ENCODE measurements at regions not wholly inside any gene's neighbourhood (a gene's known extent, or its start where the extent isn't known, plus 50 kb on each side); places are given as distances from the start of the nearest gene placed in this dataset.
"Not testable (repeated sequence)": the region's sequence is repeated elsewhere in the genome, so short reads cannot be mapped to it uniquely, and the experiment has no call there.

- DNase-seq (ENCODE audit: low spot score) = no peak
These were observed 1166.7 kb downstream of the NCAM2 start for GRCh38 chr21:22164912-22165311.

- DNase-seq (ENCODE audit: low spot score) = no peak
These were observed 1176.5 kb downstream of the NCAM2 start for GRCh38 chr21:22174746-22175145.

GRCh38 chr21:22189278-22189677 lies 1191.1 kb downstream of the NCAM2 start:
- DNase-seq (ENCODE audit: low spot score) = no peak

DNA sequence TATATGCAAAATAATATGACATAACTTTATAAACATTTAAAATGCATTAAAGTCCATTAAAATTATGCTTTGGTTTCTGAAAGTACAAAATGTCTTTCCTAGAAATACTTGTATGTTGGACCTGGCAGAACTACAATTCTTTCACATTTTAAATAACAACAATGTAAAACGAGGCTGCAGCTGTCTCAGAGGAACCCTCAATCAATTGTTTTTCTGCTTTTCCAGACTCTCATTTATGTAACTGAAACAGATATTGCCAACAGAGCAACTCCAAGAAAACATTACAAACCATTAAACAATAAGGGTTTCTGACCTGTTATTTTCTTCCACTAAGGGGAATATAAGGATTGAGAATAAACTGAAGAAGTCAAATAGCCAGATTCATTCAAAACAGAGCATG lies 1193.4 kb downstream of the NCAM2 start:
- DNase-seq (ENCODE audit: low spot score) = no peak

GRCh38 chr21:22192766-22193165 lies 1194.6 kb downstream of the NCAM2 start:
- no peak for DNase-seq (ENCODE audit: low spot score)

DNA sequence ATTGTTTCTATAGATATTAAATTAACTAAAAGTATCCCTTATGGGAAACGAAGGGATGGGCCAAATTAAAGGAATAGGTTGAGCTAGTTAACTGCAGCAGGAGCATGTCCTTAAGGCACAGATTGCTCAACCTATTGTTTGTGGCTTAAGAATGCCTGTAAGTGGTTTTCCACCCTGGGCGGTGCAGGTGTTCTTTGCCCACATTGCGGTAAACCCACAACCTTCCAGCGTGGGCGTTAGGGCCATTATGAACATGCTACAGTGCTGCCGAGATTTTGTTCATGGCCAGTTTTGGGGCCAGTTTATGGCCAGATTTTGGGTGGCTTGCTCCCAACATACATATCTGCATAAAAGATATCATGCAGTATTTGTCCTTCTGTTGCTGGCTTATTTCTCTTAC lies 1196.8 kb downstream of the NCAM2 start:
- not testable (repeated sequence) for DNase-seq (ENCODE audit: low spot score)

DNA sequence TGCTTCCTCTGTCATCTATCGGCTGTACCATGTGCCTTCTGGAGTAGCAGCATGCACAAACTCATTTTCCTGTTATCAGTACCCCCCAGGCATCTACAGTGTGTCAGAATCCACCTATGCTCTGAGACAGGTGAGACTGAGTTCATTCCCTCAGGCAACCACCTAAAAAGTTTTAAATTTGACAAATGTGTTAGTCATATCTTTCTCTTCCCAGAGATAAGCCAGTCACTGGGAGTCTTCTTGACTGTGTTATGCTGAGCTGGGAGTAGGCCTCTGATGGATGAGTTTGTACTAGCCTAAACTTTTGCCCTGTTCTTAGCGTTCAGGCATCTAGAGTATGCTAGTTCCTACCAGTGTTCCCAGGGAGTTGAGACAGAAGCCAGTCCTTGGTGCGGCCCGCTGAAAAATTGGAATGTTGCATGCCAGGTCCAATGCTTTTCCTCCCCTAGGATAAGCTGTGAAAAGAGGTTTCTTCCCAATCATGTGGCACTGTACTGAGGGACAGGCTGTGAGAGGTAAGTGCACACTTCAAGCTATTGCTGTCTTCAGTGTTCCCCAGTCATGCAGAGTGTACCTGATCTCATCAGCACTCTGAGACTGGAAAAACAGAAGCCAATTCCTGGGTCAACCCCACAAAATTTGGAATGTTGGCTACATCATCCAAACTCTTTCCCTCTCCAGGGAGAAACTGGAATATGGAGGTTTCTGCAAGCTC lies 1202.3 kb downstream of the NCAM2 start:
- DNase-seq (ENCODE audit: low spot score) = no peak

GRCh38 chr21:22201126-22201525 lies 1202.9 kb downstream of the NCAM2 start:
- no peak for DNase-seq (ENCODE audit: low spot score)

GRCh38 chr21:22201669-22202068 lies 1203.5 kb downstream of the NCAM2 start:
- DNase-seq (ENCODE audit: low spot score) = no peak

GRCh38 chr21:22209304-22209700 lies 1211.1 kb downstream of the NCAM2 start:
- DNase-seq (ENCODE audit: low spot score) = no peak

DNA sequence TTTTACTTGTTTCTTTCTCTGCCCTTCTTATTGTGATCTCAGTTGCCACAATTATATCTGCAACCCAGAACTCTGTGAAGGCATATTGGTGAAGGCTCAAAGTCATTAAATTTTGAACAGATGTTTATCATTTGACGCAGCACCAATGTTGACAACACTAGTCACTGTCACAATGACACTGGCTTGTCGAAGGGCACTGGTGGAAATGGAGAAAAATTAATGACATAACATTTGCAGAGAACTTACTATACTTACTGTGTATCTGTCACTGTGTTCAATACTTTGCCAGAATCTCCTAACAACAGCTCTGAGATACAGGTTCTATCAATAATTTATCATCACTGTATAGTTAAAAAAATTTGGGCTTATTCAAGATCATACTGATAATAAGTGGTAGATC lies 1213.7 kb downstream of the NCAM2 start:
- DNase-seq (ENCODE audit: low spot score) = no peak

DNA sequence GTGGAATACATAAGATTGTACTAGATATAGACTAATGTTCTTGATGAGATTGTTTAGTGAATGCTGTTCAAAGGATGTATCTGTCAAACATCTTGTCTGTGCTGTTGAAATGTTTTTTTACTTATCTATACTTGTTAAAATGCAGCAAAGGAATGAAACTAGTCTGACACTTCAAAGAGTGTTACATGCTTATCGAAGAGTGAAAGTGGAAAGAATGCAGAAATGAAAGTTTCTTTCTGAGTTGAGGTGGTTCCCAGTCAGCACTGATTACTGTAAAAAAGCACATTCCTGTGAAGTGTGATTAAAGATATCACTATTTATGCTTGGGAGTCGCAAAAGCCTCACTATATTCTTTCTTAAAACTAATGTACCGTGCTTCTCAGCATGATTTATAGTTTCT lies 1225.2 kb downstream of the NCAM2 start:
- DNase-seq (ENCODE audit: low spot score) = no peak

GRCh38 chr21:22224261-22224660 lies 1226.1 kb downstream of the NCAM2 start:
- no peak for DNase-seq (ENCODE audit: low spot score)

DNA sequence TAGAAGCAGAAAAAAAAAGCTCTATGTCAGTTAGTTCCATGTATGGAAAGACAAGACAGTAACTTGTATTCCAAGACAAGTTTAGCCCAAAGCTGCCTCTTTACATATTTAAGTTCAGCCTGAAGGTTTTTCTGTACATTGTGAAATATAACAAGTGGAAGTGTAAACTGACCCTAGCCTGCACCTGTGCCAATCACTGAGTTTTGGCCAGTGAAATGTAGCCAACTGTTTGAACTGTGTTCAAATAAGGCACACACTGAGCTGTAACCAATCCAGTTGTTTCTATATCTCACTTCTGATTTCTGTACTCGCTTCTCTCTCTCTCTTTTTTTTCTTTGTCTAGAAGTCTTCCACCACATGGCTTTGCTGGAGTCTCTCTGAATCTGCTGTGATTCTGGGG lies 1227.1 kb downstream of the NCAM2 start:
- no peak for DNase-seq (ENCODE audit: low spot score)

DNA sequence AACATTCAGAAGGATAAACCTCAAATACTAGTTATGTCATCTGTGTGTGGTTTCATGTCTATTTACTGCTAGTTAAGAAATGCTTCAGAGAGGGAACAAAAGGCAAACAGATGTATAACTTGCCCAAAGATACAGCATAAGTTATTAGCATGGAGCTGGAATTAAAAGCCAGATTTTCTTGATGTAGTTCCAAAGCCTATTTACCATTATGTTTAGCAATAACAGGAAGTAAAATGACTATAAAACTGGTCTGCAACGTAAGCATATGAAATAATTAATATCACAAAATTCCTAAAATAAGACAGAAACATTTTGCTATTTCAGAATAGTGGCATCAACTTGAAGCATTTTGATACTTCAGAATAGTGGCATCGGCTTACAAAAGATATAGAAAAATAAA lies 1232.8 kb downstream of the NCAM2 start:
- DNase-seq (ENCODE audit: low spot score) = no peak

DNA sequence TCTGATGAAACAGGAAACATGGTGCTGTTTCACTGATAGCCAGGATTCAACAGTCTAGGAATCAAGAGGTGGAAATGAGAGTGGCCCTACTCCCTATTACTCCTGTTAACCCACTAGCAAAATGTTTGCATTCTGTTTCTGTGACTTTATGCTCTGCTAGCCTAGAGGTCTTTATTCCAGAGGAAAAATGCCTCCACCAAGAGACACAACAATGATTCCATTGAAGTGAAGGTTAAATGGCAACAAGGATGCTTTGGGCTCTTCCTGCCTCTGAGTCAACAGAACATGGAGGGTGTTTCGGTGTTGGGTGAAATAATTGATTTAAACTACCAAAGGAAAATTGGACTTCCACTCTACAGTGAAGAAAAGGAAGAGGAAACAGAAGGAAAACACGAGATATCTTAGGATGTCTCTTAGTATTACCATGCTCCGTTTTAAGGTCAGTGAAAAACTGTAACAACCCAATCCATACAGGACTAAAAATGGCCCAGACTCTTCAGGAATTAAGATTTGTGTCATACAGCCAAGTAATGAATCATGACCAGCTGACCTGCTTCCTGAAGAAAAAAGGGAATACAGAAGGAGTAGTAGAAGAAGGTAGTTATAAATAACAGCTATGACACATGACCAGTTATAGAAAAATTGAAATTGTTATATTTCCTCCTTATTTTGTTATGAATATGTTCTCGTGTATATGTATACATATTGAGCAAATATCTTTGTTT lies 1237.8 kb downstream of the NCAM2 start:
- DNase-seq (ENCODE audit: low spot score) = no peak

DNA sequence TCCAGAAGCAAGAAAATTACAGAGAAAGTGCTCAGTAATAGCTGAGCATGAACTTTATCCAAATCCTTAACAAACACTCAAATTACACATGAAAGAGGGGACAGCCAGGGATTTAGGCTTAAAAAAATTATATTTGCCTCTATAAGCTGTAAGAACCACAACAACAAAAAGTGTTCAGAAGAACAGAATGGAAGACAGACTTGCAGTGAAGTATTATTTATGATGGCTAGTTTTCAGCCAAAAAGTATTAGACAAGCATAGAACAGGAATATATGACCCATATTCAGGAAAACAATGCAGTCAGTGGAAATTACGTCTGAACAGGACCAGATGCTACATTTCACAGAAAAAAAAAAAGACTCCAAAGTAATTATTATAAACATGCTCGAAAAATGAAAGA lies 1246.3 kb downstream of the NCAM2 start:
- no peak for DNase-seq (ENCODE audit: low spot score)

GRCh38 chr21:22250355-22250754 lies 1252.1 kb downstream of the NCAM2 start:
- DNase-seq (ENCODE audit: low spot score) = no peak

GRCh38 chr21:22253761-22254160 lies 1255.6 kb downstream of the NCAM2 start:
- no peak for DNase-seq (ENCODE audit: low spot score)

GRCh38 chr21:22258821-22259220 lies 1260.6 kb downstream of the NCAM2 start:
- DNase-seq (ENCODE audit: low spot score) = no peak

GRCh38 chr21:22260274-22260673 lies 1262.1 kb downstream of the NCAM2 start:
- no peak for DNase-seq (ENCODE audit: low spot score)

DNA sequence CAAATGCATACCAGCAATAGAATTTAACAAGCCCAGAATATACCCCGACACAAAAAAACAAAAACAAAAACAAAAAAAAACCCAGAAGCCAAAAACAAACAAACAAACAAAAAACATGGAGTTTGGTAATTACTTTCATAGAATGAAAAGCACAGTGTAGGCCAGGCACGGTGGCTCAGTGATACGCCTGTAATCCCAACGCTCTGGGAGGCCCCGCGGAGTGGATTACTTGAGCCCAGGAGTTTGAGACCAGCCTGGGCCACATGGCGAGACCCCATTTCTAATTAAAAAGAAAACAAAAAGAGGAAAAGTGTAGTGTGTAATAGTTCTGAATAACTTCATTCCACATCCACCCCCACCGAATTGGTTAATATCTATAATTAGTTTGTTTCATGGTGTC lies 1265.7 kb downstream of the NCAM2 start:
- no peak for DNase-seq (ENCODE audit: low spot score)

DNA sequence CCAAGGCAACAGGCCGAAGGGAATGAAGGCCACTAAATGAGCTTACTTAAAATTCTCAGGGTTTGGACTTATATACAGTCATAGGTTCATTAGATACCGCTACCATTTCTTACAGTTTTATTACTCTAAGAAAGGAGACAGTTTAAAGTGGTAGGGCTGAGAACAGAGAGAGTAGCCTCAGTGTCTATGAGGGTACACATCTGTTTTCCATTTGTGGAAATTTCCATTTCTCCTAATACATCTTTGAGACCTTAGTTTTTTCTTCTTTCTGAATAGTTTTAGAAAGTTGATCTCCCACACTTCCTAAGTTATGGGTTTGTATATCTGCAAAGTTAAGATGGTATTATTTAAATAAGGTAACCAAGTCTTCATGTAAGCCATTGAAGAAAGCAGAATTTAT lies 1279.1 kb downstream of the NCAM2 start:
- no peak for DNase-seq (ENCODE audit: low spot score)

DNA sequence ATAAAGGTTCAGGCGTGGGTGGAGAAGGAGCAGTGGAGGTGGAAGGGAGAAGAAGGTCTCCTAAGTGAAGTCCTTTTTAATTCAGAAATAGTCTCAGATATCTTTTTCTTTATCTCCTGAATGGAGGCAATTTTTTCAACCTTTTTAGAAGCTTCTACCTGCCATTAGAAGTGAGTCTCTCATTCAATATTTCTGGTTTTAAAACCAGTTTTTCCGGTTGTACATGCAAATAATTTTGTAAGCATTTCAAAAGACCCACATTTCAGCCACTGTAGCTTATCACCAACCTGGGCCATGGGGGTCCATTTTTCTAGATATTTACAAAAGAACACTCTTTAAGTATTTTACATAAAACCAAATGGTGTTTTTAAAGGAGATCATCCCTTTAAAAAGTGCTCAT lies 1280.2 kb downstream of the NCAM2 start:
- no peak for DNase-seq (ENCODE audit: low spot score)

Measured in AG08395 (cell line).